GM12872 (cell line): ENCODE measurements at regions not wholly inside any gene's neighbourhood (a gene's known extent, or its start where the extent isn't known, plus 50 kb on each side); places are given as distances from the start of the nearest gene placed in this dataset.

Experiments used
- CTCF ChIP-seq: IDR thresholded peaks from 3 replicates; pipeline ENCODE4 v1.5.1; 2011; ENCODE audit warnings: low read depth, mild to moderate bottlenecking, low read length, moderate library complexity; ENCODE audit not compliant: insufficient read depth

- TF ChIP-seq CTCF: no peak
Observed at GRCh38 chr6:166770216-166771116, 143.4 kb upstream of the RPS6KA2 start.

GRCh38 chr6:166769648-166770047, 142.6 kb upstream of the RPS6KA2 start:
- TF ChIP-seq CTCF: no peak

GRCh38 chr6:166768761-166769160, 141.7 kb upstream of the RPS6KA2 start:
- no peak for TF ChIP-seq CTCF

- TF ChIP-seq CTCF: no peak
Observed at GRCh38 chr6:166767230-166767629, 140.2 kb upstream of the RPS6KA2 start.

DNA sequence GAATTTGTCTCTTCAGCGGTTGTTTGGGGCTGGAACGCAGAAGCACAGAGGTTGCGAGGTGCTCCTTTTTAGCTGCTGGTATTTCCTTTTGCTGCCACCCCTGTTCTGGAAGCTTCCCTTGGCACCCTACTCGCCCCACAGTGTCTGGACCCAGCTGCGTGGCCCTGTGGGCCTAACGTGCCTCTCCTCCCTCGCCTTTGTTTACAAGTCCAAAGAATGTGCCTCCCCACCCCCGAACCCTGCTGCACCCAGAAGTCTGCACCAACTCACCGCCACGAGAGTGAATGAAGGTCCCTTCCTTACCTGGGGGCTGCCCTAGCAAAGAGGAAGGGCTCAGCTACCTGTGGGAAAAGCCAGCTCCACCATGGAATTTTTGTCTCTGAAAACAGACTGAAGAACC, 139.7 kb upstream of the RPS6KA2 start:
- TF ChIP-seq CTCF: no peak

GRCh38 chr6:166765234-166765541, 138.1 kb upstream of the RPS6KA2 start:
- no peak for TF ChIP-seq CTCF

DNA sequence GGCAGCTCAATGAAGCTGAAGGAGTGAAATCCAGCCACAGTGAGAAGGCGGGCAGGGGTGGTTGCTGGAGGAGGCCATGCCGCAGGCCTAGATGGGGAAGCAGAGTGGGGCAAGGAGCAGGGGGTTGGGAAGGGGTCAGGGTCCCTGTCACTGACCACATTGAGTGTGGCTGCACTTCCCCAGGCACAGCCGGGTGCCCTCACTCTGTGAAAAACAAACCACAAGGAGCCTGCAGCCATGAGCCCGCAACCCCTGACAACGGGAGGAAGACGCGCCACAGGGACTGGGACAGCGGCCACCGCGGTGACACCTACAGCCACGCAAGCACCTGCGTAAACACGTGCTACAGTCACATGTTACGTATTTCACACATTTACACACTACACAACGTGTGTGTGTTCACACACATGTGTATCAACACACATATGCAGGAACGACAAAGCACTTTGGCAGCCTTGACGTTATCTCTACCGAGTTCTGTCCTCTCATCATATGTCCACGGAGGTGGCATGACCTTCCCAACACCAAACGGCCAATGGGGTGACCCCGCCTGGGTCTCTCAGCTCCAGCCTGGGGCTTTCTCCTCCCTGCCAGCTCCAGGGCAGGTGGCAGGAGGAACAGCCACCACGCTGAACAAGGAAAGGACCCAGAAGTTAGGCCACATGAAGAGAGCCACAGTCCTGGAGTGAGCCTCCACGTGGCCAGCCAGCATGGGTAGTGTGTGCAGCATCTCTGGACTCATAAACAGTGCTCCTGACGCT, 137.6 kb upstream of the RPS6KA2 start:
- no peak for TF ChIP-seq CTCF
